Hippocampal formation (tissue), 2 donors: ENCODE measurements at regions not wholly inside any gene's neighbourhood (a gene's known extent, or its start where the extent isn't known, plus 50 kb on each side); places are given as distances from the start of the nearest gene placed in this dataset.

Experiments
- DNase-seq, 2 donors: peaks; one replicate each; lab custom pipeline; 2025; lab: John Stamatoyannopoulos, UW

GRCh38 chr10:105383978-105384377, 742.9 kb downstream of the SORCS3 start:
- DNase-seq: no peak

- no peak for DNase-seq
These were observed 729.6 kb downstream of the SORCS3 start for GRCh38 chr10:105370692-105371091.

GRCh38 chr10:105359708-105360107, 718.6 kb downstream of the SORCS3 start:
- no peak for DNase-seq

GRCh38 chr10:105358911-105359310, 717.8 kb downstream of the SORCS3 start:
- DNase-seq: no peak

- peak in 1 of 2 donors; percentile 39 for DNase-seq
These were observed 715.5 kb downstream of the SORCS3 start for GRCh38 chr10:105356626-105357025.

- no peak for DNase-seq
These were observed 712.9 kb downstream of the SORCS3 start for GRCh38 chr10:105354010-105354409.

- no peak for DNase-seq
These were observed 711.7 kb downstream of the SORCS3 start for GRCh38 chr10:105352827-105353226.

- no peak for DNase-seq
These were observed 711.2 kb downstream of the SORCS3 start for GRCh38 chr10:105352281-105352680.

- DNase-seq: no peak
These were observed 710.1 kb downstream of the SORCS3 start for GRCh38 chr10:105351187-105351586.

- DNase-seq: no peak
These were observed 706.4 kb downstream of the SORCS3 start for GRCh38 chr10:105347487-105347886.

- no peak for DNase-seq
These were observed 701.5 kb downstream of the SORCS3 start for GRCh38 chr10:105342606-105343005.

GRCh38 chr10:105339669-105340068, 698.6 kb downstream of the SORCS3 start:
- no peak for DNase-seq

GRCh38 chr10:105328503-105329133, 687.5 kb downstream of the SORCS3 start:
- DNase-seq: peak in 1 of 2 donors; percentile 9
